ENCODE measurements at regions not wholly inside any gene's neighbourhood (a gene's known extent, or its start where the extent isn't known, plus 50 kb on each side); places are given as distances from the start of the nearest gene placed in this dataset.

DNA sequence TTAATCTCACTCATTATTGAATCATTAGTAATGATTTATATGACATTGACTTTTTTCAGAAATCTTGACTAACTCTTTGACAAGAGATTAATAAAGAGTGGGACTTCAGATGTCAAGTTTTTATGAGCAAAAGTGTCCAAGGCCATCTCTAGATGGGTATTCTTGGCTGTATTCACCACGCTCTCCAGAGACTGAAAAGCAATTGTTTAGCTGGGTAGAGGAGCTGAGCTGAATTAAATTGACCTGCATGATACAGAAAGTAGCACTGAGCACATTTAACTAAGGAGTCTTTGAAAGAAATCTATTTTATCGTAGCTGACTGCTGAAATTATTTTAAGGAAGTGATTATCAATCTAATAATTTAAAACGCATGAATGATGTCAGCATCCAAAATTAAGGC lies 89.4 kb downstream of the LINC00237 start:
- H3K36me3 Mint-ChIP-seq (ENCODE audit: low read depth): no peaks in the 10 kb centered on the region
- H3K27ac Mint-ChIP-seq: no peak overlapping the region
- no peaks in the 10 kb centered on the region for H3K4me1 Mint-ChIP-seq
- ATAC-seq (replicated peaks): no peak
- H3K4me3 Mint-ChIP-seq: no peak overlapping the region
- no peaks in the 10 kb centered on the region for H3K9me3 Mint-ChIP-seq
- H3K27me3 Mint-ChIP-seq: peaks cover 48% of the 10 kb centered on the region

DNA sequence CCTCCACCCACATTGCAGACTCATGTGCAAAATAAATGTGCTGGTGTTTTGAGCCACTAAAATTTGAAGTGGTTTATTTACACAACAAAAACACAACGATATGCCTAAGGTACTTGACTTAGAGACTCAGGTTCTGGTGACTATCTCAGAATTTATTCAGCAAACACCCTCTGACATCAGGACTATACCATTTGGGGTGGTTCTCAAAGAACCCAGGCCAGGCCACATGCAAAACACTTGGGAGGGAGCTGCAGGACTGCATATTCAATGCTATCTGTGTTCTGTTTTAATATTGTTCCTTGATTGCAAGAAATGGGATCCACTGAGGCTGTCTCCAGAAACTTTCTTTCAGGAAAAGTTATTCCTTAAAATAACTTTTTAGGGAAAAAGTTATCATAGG lies 91.6 kb downstream of the LINC00237 start:
- H3K27ac Mint-ChIP-seq: no peak overlapping the region
- no peak for ATAC-seq (replicated peaks)
- H3K4me1 Mint-ChIP-seq: no peaks in the 10 kb centered on the region
- H3K9me3 Mint-ChIP-seq: no peaks in the 10 kb centered on the region
- H3K36me3 Mint-ChIP-seq (ENCODE audit: low read depth): no peaks in the 10 kb centered on the region
- peaks cover 29% of the 10 kb centered on the region for H3K27me3 Mint-ChIP-seq
- H3K4me3 Mint-ChIP-seq: no peak overlapping the region

DNA sequence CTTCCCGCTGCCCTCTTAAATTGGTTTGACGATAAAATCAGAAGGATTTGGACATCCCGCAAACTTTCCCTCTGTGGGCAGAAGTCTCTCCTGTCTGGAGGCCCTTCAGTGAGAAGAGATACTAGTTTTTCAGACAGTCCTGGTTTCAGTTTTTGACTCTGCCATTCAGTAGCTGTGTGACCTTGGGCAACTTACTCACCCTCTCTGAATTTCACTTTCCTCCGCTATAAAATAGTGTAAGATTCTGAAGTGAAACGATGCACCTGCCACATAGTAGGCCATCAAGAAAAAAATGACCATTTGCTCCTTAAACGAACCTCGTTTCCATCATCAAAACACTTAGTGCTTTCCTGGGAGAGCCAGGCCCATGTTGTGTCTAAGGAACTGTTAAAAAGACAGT lies 97.2 kb downstream of the LINC00237 start:
- no peaks in the 10 kb centered on the region for H3K4me1 Mint-ChIP-seq
- H3K9me3 Mint-ChIP-seq: no peaks in the 10 kb centered on the region
- no peaks in the 10 kb centered on the region for H3K36me3 Mint-ChIP-seq (ENCODE audit: low read depth)
- no peak overlapping the region for H3K27ac Mint-ChIP-seq
- no peak for ATAC-seq (replicated peaks)
- no peak overlapping the region for H3K4me3 Mint-ChIP-seq
- H3K27me3 Mint-ChIP-seq: peaks cover 15% of the 10 kb centered on the region

DNA sequence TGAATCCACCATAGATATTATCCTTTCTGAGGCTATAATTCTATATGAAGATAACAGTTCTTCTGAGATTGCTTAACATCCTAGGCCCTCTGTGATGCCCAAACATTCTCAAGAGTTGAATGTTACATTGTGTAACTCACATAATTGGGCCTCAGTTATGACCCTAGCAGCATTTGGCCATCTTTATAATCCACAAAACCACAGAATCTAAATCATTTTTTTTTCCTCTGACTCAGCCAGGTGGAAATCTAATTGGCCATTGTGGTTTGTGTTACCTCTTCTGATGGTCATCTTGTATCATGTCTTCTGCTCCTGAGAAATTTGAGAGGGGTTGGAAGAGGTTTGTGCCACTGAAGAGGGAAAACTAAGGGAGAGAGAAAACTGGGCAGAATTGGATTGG lies 99.5 kb downstream of the LINC00237 start:
- no peak overlapping the region for H3K4me3 Mint-ChIP-seq
- no peak overlapping the region for H3K27ac Mint-ChIP-seq
- no peaks in the 10 kb centered on the region for H3K9me3 Mint-ChIP-seq
- H3K27me3 Mint-ChIP-seq: peaks cover 13% of the 10 kb centered on the region
- ATAC-seq (replicated peaks): no peak
- no peaks in the 10 kb centered on the region for H3K4me1 Mint-ChIP-seq
- H3K36me3 Mint-ChIP-seq (ENCODE audit: low read depth): no peaks in the 10 kb centered on the region

DNA sequence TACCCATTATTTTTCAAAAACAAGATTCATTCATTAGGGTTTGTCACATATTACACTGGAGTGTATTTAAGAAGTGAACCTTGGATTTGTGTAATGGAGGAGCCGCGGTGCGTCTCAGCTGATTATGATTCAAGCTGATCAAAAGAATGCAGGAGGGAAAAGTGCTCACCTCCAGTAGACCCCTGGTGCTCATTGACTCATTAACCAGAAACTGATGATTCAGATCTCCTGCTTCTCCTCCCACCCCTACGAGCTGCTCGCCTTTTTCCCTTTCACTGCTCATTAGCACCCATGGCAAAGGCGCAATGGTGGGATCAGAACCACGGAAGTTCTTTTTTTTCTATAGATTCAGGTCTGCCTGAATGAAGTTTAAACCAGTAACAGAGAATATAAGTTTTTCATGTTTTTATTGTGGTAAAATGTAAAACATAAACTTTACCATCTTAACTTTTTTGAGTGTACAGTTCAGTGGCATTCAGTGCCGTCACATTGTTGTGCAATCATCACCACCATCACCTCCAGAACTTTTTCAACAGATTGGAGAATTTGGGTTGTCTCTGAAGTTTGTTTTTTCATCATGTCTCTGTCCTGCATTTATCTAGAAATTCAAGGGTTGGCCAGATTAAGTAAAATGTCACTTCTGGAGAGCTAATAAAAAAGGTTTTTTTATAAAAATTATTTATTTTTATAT lies 101.6 kb downstream of the LINC00237 start:
- H3K36me3 Mint-ChIP-seq (ENCODE audit: low read depth): no peaks in the 10 kb centered on the region
- no peaks in the 10 kb centered on the region for H3K4me1 Mint-ChIP-seq
- no peak overlapping the region for H3K4me3 Mint-ChIP-seq
- H3K27ac Mint-ChIP-seq: no peak overlapping the region
- no peak for ATAC-seq (replicated peaks)
- no peaks in the 10 kb centered on the region for H3K9me3 Mint-ChIP-seq
- peaks cover 16% of the 10 kb centered on the region for H3K27me3 Mint-ChIP-seq

DNA sequence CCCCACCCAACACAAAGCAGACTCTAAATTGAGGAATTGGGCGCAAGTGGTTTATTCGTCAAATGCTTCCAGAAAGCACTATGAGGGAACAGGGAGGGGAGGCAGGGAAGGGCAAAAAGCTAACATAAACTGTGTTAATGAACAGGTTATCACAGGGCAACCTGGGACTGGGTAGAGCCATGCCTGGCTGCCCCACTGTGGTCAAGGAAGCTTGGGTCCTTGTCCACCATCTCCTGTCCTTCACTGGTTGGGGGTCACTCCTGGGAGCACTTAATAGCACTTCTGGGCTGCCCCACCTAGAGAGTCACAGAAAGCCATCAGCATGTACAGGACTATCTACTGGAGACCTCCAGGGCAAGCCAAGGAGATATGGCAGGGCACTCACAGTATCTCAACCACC lies 102.3 kb downstream of the LINC00237 start:
- Mint-ChIP-seq H3K36me3 (ENCODE audit: low read depth) (no peaks in the 10 kb centered on the region), H3K4me1 (no peaks in the 10 kb centered on the region), H3K9me3 (no peaks in the 10 kb centered on the region), H3K27ac (no peak overlapping the region), H3K27me3 (peaks cover 15% of the 10 kb centered on the region), H3K4me3 (no peak overlapping the region)
- no peak for ATAC-seq (replicated peaks)

DNA sequence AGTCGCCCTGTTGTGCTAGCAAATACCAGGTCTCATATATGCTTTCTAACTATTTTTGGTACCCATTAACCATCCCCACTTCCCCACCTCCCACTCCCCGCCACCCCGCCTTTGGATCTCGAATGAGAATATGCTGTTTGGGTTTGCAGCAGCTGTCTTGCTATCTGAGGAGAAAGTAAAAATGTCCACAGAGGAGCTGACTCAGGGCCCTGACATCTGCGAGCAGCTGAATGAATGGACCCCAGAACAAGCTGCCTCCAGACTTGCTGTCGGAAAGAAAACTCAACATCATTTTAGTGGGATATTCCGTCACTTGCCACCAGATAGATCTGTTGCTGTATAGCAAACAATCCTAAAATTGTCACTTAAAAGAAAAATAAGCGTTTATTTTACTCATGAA lies 103.7 kb downstream of the LINC00237 start:
- no peaks in the 10 kb centered on the region for H3K9me3 Mint-ChIP-seq
- no peak overlapping the region for H3K27ac Mint-ChIP-seq
- no peaks in the 10 kb centered on the region for H3K4me1 Mint-ChIP-seq
- no peaks in the 10 kb centered on the region for H3K36me3 Mint-ChIP-seq (ENCODE audit: low read depth)
- ATAC-seq (replicated peaks): no peak
- peaks cover 13% of the 10 kb centered on the region for H3K27me3 Mint-ChIP-seq
- no peak overlapping the region for H3K4me3 Mint-ChIP-seq

DNA sequence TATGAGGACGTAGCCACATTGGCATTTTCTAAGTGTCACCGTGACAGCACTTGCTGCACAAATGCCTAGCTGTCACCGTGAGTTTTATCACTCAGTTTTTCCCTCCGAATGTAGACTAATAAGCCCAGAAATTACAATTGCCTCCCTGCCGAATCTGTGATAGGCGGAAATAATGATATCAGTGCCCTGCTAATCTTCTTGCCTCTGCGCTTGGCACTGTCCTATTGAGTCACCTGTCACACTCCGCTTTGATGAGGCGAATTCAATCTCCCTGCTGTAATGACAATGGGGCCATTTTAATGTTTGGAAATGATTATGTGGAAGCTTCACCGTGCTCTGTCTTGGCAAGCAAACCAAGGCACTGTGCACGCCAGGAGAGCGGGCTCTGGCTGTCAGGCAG lies 112.8 kb downstream of the LINC00237 start:
- no peaks in the 10 kb centered on the region for H3K4me1 Mint-ChIP-seq
- no peak overlapping the region for H3K4me3 Mint-ChIP-seq
- ATAC-seq (replicated peaks): no peak
- no peaks in the 10 kb centered on the region for H3K36me3 Mint-ChIP-seq (ENCODE audit: low read depth)
- H3K27me3 Mint-ChIP-seq: peaks cover 14% of the 10 kb centered on the region
- H3K27ac Mint-ChIP-seq: no peak overlapping the region
- H3K9me3 Mint-ChIP-seq: no peaks in the 10 kb centered on the region

DNA sequence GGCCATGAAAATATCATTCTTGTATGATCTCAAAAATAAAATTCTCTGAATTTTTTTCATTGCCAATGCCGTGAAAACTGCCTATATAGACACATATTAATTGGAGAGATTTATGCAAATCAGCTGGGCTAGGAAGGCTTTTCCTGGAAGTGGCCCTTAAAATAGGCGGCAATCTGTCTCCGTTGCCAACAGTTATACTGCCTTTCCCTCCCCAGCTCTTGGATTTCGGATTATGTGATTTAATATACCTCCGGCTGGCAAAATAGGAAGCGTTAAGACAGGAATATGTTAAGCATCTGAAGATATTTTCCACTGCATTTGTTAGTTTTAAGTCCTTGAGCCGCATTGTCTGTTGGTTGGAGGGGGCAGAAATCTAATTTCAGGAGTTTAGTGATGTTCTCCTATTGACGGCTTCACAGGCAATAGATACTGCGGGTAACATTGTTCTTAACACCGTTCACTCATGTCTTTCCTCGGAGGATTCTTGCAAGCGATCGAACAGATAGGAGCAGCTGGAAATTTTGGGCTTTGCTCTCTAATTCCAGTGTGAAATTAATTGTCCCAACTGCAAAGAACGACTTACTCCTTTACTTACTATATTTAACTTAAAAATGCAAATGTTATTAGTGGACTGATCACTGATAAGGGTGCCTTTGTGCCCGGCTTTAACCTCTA lies 113.3 kb downstream of the LINC00237 start:
- Mint-ChIP-seq H3K36me3 (ENCODE audit: low read depth) (no peaks in the 10 kb centered on the region), H3K27ac (no peak overlapping the region), H3K4me1 (no peaks in the 10 kb centered on the region), H3K27me3 (peaks cover 14% of the 10 kb centered on the region), H3K4me3 (no peak overlapping the region), H3K9me3 (no peaks in the 10 kb centered on the region)
- no peak for ATAC-seq (replicated peaks)

DNA sequence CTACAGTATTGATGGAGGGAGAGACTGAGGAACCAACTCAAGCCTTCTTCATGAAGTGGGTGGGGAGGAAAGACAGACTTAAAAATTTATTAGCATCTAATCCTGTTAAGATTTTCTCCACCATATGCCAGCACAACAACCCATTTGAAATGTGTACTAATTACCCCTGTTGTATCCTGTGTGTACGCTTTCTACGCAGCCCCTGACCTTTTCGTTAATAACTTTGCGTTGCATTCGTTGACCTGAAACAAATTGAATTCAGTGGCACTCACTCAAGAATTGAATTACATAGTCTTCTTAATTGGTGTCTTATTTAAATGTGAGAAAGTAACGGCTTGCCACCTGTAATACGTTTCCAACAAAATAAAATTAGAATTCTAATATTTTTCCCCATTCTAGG lies 113.9 kb downstream of the LINC00237 start:
- H3K9me3 Mint-ChIP-seq: no peaks in the 10 kb centered on the region
- no peak overlapping the region for H3K27ac Mint-ChIP-seq
- H3K27me3 Mint-ChIP-seq: peaks cover 19% of the 10 kb centered on the region
- no peaks in the 10 kb centered on the region for H3K36me3 Mint-ChIP-seq (ENCODE audit: low read depth)
- no peak for ATAC-seq (replicated peaks)
- no peak overlapping the region for H3K4me3 Mint-ChIP-seq
- H3K4me1 Mint-ChIP-seq: no peaks in the 10 kb centered on the region

DNA sequence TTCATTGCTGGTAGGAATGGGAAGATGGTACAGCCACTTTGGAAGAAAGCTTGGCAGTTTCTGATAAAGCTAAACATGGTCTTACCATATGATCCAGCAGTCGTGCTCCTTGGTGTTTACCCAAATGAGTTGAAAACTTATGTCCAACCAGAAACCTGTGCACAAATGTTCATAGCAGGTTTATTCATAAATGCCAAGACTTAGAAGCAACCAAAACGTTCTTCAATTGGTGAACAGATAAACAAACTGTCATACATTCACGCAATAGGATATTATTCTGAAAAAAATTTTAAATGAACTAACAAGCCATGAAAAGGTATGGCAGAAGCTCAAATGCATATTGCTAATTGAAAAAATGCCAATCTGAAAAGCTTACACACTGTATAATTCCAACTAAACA lies 117.1 kb downstream of the LINC00237 start:
- ATAC-seq (replicated peaks): no peak
- Mint-ChIP-seq H3K4me3 (no peak overlapping the region), H3K27ac (no peak overlapping the region), H3K4me1 (no peaks in the 10 kb centered on the region), H3K36me3 (ENCODE audit: low read depth) (no peaks in the 10 kb centered on the region), H3K9me3 (peaks cover 3% of the 10 kb centered on the region), H3K27me3 (peaks cover 10% of the 10 kb centered on the region)

DNA sequence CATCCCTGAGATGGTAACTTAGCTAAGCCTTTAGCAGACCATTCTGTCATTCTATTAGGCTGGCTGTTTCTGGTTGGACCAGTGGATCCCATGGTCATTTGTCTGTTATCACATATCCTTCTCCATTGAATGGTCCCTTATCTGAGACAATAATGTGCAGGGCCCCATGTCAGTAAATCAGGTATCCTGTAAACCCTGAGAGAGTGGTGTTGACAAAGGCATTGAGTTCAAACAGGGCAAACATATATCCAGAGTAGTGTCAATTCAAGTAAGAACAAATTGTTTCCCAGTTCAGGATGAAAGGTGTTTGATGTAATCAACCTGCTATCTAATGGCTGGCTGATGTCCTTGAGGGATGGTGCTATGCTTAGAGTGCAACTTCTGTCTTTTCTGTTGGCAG lies 126.2 kb downstream of the LINC00237 start:
- peaks cover 15% of the 10 kb centered on the region for H3K27me3 Mint-ChIP-seq
- H3K4me1 Mint-ChIP-seq: no peaks in the 10 kb centered on the region
- H3K9me3 Mint-ChIP-seq: peaks cover 9% of the 10 kb centered on the region
- H3K27ac Mint-ChIP-seq: no peak overlapping the region
- H3K36me3 Mint-ChIP-seq (ENCODE audit: low read depth): no peaks in the 10 kb centered on the region
- H3K4me3 Mint-ChIP-seq: no peak overlapping the region
- no peak for ATAC-seq (replicated peaks)

DNA sequence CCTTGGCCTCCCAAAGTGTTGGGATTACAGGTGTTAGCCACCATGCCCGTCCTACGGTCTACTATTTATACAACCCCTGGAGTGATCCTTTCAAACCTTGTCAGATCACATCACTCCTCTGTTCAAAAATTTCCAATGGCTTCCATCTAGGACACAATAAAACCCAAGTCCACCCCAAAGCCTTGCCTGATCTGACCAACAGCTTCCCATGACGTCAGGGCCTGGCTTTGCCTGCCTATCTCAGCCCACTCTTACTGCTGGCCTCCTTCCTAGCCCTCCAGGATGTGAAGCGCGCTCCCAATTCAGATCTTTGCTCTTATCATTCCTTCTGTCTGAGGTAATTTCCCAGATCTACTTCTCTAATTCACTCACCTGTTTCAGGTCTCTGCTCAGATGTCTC lies 128.4 kb downstream of the LINC00237 start:
- peaks cover 7% of the 10 kb centered on the region for H3K9me3 Mint-ChIP-seq

DNA sequence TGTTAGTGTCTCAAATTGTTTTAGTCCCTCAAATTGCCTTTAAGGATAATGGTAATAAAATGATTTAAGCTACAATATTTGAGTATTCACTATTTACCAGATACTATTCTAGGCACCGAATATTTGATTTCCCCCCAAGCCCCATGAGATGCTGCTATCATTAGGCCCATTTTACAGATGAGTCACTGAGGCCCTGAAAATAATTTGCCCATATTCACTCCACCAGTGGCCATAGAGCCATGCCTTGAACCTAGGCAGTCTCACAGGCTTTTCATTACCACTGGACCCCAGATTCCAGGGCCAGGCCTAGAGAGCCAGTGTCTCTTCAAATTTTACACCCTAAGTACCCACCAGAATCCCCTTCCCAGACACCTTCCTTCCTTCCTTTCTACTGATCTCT lies 133.7 kb downstream of the LINC00237 start:
- Mint-ChIP-seq H3K27me3 (peaks cover 17% of the 10 kb centered on the region), H3K36me3 (ENCODE audit: low read depth) (no peaks in the 10 kb centered on the region), H3K4me3 (no peak overlapping the region), H3K4me1 (no peaks in the 10 kb centered on the region), H3K27ac (no peak overlapping the region), H3K9me3 (peaks cover 3% of the 10 kb centered on the region)
- no peak for ATAC-seq (replicated peaks)

More for the DNA sequence above, 128.4 kb downstream of the LINC00237 start:
- Mint-ChIP-seq H3K36me3 (ENCODE audit: low read depth) (no peaks in the 10 kb centered on the region), H3K4me3 (no peak overlapping the region), H3K27ac (no peak overlapping the region), H3K27me3 (peaks cover 12% of the 10 kb centered on the region), H3K4me1 (no peaks in the 10 kb centered on the region)
- ATAC-seq (replicated peaks): no peak

DNA sequence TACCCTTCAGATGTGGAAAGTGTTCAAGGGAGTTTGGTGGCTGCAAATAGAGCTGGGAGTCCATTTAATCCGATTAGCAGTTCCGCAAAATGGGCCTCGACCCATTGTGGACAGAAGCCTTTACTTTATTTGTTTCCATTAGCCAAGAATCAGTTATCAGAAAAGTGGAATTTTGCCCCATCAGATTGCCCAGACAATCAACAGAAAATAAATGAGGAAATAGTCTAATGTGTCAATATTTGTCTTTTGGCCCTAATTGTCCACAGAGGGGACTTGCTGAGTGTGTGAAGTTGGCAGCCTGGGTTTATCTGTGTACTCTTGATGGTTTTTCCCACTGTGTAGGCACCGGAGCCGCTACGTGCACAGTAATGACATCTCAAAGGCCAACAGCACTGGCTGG lies 134.3 kb downstream of the LINC00237 start:
- no peak for ATAC-seq (replicated peaks)
- Mint-ChIP-seq H3K27me3 (peaks cover 14% of the 10 kb centered on the region), H3K4me3 (no peak overlapping the region), H3K9me3 (no peaks in the 10 kb centered on the region), H3K27ac (no peak overlapping the region), H3K4me1 (no peaks in the 10 kb centered on the region), H3K36me3 (ENCODE audit: low read depth) (no peaks in the 10 kb centered on the region)

All from activated T-helper 17 cell treated with anti-CD3 and anti-CD28 coated beads, Interleukin-2, amount 50 U/mL, for 72 hours (primary cell).